GM20431 (cell line): ENCODE measurements at regions not wholly inside any gene's neighbourhood (a gene's known extent, or its start where the extent isn't known, plus 50 kb on each side); places are given as distances from the start of the nearest gene placed in this dataset.
"Not testable (repeated sequence)": the region's sequence is repeated elsewhere in the genome, so short reads cannot be mapped to it uniquely, and the experiment has no call there.

ENCODE experiments used
- in situ Hi-C: fragments of 300-500 bp; cut with MseI, MboI; formaldehyde crosslinking; loops from one replicate; pipeline ENCODE4 v1.15.0; 2020; ENCODE audit warnings: low sequenced_read_pairs; ENCODE audit not compliant: unreplicated experiment

DNA sequence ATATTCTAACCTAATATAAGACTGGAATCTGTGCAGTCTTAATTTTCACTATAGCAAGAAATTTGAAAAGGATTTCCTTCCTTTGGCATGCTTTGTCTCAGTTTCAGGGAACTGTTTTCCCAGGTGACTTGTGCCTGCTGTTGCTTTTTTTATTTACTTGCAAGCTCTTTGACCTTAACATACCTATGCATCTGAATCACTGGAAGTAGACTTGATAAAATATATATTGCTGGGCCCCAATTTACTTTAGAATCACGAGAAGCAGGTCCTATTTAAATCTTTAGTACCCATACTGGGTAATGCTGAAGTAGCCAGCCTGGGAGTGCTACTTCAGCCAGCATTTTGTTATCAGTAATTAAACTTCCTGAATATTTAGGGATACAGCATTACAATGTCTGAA is 257.9 kb upstream of the ALCAM start:
- in situ Hi-C loops = no loop called here

DNA sequence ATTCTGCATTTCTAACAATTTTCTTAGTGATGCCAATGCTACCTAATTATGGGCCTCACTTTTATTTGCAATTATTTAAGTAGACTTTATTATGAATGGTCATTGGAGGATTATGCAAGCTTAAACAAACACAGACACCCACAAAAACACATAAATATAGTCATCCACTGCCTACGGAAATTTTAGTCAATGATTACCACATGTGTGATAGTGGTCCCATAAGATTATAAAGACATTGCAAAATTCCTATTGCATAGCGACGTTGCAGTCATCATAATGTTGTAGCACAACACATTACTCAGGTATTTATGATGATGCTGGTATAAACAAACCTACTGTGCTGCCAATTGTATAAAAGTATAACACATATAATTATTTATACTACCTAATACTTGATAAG is 247.8 kb upstream of the ALCAM start:
- in situ Hi-C loops = no loop called here

DNA sequence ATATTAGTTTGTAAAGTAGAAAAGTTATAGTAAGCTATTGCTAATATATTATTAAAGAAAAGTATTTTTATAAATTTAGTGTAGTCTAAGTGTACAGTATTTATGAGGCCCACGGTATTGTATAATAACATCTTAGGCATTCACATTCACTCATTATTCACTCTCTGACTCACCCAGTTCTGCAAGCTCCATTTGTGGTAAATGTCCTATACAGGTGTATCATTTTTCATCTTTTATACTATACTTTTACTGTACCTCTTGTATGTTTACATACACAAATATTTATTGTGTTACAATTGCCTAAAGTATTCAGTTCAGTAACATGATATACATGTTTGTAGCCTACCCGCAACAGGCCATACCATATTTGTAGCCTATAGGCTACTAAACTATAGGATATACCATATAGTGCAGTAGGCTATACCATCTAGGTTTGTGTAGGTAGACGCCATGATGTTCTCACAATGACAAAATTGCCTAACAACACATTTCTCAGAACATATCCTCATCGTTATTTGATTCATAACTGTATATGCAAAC is 246.8 kb upstream of the ALCAM start:
- in situ Hi-C loops = no loop called here

DNA sequence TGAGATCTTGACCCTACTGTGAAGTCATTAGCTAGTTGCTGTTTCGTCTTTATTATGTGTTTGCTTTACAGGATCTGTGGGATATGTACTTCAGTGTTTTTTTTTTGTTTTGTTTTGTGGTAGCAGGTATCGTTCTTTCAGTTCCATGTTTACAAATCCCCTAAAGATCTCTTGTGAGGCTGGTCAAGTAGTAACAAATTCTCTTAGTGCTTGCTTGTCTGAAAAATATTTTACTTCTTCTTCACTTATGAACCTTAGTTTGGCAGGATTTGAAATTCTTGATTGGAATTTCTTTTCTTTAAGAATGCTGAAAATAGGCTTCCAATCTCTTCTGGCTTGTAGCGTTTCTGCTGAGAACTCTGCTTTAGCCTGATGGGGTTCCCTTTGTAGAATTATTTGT is 235.8 kb upstream of the ALCAM start:
- in situ Hi-C loops = no loop called here

DNA sequence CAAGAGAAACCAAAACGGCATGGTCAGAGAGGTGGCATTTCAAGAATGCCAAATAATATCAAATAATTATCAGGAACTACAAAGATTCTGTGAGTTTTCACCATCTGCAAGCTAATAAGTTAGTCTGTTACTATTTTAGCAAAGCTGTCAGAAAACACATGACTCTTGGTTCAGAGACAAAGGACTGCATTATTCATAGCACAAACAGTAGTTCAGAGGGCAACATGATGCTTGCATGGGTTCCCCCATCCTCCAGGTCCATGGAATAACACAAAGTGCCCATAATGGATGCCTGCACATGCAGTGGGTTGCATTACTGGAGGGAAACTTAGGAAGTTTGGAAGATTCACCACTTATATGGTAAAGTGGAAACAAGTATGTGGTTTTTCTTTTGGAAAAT is 228.8 kb upstream of the ALCAM start:
- in situ Hi-C loops = no loop called here

DNA sequence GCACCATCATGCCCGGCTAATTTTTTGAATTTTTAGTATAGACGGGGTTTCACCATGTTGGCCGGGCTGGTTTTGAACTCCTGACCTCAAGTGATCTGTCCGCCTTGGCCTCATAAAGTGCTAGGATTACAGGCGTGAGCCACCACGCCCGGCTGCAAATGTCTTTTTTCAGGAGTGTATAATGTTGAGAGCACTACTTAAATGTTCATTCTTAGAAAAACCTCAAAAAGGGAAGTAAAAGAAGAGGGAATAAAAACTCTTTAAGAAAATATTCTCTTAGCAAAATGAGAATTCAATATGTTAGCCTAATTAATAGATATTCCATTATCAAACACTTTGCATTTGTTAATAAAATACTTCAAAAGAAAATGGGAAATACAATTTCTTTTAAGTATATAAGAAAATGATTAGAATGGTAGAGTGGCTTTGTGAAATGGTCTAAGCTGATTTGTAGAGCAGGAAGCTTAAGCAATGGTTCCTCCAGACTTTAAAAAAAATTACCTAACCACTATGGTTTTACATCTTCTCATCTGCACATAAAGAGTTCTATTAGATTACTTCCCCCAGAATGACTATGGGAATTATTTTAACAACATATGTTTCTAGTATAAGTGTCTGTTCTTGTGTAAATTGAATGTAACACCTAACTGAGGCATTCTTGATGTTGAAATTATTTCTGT is 226.7 kb upstream of the ALCAM start:
- in situ Hi-C loops = no loop called here

DNA sequence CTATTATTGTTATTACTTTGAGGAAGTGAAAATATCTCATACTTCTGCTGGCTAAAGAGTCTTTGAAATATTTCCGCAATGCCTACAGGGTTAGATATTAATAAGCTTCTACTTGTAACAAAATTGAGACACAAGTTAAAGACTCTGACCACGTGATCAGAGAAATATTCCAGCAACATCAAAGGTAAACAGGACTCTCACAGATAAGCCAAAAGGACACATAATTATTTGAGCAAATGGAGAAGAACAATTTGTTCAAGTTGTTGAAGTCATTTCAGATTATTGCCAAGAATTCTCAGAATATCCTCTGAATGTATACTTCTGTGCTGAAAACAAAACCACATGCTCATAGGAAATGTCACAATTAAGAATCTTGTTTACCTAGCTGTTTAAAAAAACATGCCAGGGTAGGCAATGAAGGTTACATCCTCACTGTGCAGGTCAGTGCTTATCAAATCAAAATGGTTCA is 225.8 kb upstream of the ALCAM start:
- in situ Hi-C loops = no loop called here

DNA sequence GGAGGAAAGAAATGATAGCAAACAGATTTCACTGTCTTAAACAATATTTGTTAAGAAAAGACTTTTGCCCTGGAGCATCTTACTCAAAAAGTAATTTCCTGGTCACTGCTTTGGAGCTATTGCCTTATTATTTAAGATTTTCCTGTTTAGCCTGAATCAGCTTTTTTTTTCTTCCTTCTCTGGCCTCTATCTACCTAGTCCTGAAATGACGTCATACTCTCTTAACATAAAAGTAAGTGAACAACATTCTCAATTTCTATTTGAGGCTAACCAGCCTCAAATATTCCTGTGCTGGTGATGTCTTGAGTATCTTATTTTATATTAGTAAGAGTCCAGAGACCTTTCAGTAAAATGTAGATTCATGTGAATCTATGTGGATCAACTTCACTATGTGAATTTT is 221.9 kb upstream of the ALCAM start:
- in situ Hi-C loops = no loop called here

DNA sequence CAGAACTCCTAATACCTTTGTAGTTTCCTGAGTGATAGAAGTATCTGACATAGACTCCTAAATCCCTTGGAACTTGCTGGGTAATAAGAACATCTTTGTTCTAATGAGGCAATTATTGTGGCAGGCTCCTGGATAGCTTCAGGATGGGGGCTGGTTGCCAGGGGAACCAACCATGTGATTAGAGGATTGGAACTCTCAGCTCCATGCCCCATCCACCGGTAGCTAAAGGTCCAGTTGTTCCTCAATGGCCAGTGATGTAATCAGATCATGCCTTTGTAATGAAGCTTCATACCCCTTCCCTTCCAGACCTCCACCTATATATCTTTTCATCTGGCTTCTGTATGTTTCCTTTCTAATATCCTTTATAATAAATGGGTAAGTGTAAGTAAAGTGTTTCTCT is 221.2 kb upstream of the ALCAM start:
- in situ Hi-C loops = no loop called here

DNA sequence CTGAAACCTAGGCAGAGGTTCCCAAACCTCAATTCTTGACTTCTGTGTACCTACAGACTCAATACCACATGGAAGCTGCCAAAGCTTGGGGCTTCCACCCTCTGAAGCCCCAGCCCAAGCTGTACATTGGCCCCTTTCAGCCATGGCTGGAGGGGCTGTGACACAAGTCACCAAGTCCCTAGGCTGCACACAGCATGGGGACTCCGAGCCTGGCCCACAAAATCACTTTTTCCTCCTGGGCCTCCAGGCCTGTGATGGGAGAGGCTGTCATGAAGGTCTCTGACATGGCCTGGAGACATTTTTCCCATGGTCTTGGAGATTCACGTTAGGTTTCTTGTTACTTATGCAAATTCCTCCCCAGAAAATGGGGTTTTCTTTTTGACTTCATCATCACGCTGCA is 217.5 kb upstream of the ALCAM start:
- in situ Hi-C loops = not testable (repeated sequence)

DNA sequence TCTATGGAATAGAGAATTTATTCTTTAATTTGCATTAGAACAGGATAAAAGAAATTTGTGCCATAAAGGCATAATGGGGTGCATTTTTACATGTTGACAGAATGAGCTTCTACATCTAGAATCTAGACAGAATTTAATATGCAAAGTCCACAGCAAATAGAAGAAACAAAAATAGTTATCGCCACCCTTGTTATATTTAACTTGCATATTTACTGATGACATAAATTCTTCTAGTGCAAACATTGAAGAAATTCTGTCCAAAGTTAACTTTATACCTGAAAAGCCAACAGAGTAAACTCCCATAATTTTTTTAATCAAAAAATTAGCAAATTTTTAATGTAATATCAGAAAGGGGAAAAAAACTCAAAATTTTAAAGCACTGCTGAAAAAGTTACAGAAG is 213.7 kb upstream of the ALCAM start:
- in situ Hi-C loops = no loop called here

DNA sequence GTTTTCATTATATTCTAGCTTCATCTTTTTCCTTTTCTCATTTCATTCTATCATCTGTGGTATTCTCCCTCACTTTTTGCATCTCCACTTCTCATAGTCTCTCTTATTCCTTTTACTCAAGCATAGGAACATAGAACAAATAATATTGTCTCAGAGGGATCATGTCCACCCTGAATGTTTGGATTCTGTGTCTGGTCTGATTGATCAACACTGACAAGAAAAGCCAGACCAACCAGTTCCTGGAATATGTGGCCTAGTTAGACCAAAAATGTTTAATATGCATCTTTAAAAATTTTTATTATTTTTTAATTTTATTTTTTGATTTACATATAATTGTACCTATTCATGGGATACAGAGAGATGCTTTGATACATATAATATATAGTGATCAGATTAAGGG is 212.0 kb upstream of the ALCAM start:
- in situ Hi-C loops = no loop called here

DNA sequence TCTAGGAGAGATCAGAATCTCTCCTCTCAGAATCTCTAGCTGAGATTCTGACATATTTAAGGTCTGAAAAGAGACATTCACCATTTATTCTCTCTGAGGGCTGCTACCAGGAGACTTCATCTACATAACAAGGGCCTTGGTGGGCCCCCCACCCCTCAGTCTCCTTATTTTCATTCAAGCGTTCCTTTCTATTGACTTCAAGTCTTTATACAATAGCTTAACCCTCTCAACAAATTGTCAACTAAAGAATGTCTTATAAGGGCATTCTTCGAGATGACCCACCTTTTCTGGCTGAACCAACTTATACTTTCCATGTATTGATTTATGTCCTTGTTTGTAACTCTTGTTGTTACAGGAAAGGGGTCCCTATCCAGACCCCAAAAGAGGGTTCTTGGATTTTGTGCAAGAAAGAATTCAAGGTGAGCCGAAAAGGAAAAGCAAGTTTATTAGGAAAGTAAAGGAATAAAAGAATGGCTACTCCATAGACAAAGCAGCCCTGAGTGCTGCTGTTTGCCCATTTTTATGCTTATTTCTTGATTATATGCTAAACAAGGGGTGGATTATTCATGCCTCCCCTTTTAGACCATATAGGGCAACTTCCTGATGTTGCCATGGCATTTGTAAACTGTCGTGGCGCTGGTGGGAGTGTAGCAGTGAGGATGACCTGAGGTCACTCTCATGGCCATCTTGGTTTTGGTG is 209.5 kb upstream of the ALCAM start:
- in situ Hi-C loops = no loop called here

DNA sequence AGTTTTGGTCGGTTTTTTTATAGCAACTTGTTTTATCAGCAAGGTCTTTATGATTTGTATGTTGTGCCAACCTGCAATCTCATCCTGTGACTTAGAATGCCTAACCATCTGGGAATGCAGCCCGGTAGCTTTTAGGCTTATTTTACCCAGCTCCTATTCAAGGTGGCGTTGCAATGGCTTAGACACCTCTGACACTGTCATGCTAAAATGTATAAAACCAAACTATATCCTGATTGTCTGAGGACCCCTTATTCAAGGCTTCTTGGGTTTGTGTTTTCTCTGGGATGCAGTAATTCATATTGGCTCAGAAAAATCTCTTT is 209.0 kb upstream of the ALCAM start:
- in situ Hi-C loops = no loop called here

DNA sequence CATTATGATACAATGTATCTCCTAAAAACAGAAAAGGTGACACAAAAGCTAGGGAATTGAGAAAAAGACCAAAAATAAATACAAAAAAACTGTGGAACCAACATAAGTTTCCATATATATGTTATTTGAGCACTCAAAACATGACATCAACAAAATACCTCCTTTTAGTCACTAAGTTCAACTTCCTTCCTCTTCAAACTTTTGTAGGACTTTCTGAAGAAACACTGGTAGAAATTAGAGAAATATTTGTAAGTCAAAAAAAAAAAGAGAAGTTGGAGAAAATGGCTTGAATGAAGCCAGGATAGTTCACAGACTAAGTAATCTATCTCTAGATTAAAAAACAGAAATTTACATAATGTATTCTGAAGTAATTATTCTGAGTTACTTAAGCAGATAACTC is 208.4 kb upstream of the ALCAM start:
- in situ Hi-C loops = no loop called here

DNA sequence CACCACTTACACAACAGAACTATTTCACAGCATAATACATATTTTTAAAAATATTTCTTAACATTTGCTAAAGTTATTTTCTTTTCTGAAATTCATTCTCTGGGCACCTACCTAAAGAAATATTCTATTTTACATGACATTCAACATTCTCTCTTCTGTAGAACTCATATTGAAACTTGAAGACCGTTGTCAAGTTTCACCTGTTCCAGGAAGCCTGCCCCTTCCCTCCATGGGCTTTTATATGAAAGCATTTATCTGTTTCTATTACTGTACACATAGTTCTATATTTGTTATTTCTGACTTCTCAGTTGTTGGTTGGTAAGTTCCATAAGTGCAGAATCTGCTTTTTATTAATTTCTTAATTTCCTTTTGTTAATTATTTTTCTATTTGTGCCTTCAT is 204.3 kb upstream of the ALCAM start:
- in situ Hi-C loops = no loop called here

DNA sequence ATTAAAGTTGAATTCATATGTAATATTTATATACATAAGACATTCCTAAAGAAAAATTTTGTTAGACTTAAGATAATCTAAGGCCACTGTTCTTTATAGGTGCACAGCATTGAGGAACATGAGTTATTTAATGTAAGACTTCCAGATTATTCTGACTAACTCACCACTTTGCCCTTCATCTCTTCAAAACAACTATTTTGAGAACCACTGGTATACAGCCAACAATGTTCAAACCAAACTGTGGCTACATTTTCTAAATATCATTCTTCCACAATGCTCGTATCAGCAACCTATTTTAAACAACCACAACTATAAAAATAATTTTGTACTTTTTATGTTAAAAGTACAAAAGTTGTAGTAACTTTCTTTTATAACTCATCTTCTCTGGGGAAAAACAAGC is 199.8 kb upstream of the ALCAM start:
- in situ Hi-C loops = no loop called here

DNA sequence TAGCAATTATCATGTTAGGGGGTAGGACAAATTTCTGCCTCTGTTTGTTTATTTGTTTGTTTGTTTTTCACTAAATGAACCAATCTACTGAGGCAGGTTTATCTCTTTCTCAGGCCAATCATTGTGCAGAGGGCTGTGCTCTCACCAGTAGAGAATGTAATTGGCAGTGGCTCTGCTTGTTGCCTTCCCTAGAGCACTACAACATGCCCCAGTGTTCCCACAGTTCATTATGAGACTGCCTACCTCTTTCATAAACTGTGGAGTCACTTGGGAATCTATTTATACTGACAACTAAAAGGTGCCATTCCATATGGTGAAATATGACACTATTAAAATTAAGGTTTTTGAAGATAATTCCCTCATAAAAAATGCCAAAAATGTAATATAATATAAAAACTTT is 196.3 kb upstream of the ALCAM start:
- in situ Hi-C loops = no loop called here

DNA sequence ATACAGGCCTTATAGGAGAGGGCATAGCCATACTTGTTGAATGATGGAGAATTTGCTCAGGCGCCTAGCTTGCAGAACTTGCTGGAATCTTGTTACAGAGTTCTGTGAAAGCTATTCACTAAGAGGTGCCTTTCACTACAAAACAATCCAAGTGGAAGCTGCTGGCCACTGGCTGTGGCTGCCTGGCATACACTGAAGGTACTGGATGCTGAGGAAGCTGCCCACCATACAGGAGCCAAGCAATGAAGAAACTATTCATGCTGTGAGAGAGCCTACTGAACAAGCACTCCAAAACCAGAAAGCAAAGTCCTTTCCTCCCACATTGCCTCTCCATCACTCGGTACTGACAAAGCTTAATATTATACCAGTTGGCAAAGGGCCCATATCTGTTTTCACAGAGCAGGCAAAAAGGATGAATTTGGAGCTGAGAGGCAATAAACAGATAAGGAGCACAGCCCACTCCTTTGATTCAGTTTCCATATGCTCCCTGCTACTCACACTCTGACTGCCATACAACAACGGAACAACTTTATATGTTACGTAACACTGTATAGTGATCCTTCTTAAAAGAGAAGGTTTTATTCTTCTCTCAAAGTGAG is 192.6 kb upstream of the ALCAM start:
- in situ Hi-C loops = no loop called here

DNA sequence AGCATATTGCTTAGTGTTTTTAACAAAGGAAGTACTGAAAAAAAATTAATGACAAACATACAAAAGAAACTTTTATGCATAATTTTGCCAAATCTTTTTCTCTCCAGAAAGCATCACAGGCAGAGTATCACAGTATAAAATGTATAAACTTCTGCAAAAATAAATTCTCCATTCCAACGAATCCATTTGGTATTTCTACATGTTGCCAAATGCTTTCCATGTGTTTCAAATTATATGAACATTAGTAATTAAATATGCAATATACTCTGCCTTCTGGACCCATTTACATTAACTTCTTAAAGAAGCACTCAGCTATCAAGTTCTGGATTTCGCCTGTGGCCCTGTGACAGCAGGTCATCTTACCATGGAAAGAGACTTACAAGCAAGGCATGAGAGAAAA is 189.1 kb upstream of the ALCAM start:
- in situ Hi-C loops = no loop called here

DNA sequence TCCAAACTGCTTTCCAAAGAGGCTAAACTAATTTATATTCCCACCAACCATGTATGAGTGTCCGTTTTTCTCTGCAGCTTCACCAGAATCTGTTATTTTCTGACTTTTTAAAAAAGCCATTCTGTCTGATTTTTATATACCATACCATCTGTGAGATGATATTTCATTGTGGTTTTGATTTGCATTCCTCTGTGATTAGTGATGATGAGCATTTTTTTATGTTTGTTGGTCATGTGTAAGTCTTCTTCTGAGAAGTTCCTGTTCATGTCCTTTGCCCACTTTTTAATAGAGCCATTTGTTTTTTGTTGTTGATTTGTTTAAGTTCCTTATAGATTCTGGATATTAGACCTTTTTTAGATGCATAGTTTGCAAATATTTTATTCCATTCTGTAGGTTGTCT is 179.4 kb upstream of the ALCAM start:
- in situ Hi-C loops = no loop called here

DNA sequence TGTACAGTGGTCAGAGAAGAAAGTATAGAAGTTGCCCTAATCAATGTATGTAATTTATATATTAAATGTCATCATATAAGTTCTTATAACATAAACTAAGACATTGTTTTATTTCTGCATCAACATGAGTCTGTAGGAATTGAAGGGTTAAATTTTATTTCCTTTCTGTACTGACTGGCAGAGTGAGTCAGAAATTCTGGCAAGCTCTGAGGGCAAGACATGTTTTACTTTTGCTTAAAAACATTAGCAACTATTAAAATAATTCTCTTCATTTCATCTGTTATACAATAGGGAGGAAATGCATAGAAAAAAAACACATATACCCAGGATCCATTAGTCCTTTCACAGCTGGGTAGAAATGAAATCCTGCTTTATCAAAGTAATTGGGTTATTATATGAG is 171.4 kb upstream of the ALCAM start:
- in situ Hi-C loops = no loop called here
